ENCODE measurements at regions not wholly inside any gene's neighbourhood (a gene's known extent, or its start where the extent isn't known, plus 50 kb on each side); places are given as distances from the start of the nearest gene placed in this dataset.

- no peak overlapping the region for H3K27ac ChIP-seq (ENCODE audit: low read length)
- no peaks in the 10 kb centered on the region for H3K4me1 ChIP-seq (ENCODE audit: control insufficient read depth in 1 of 2, insufficient read depth in 2 of 2, low read length in 2 of 2)
- peaks cover 10 to 16% of the 10 kb centered on the region in 2 donors for H3K9me3 ChIP-seq (ENCODE audit: control insufficient read depth in 1 of 2, low read length in 2 of 2)
- no peaks in the 10 kb centered on the region for H3K27me3 ChIP-seq (ENCODE audit: low read depth, low read length)
- no peaks in the 10 kb centered on the region for H3K36me3 ChIP-seq (ENCODE audit: control insufficient read depth in 1 of 2, insufficient read depth in 2 of 2, low read length in 2 of 2)
- no peak overlapping the region for H3K4me3 ChIP-seq (ENCODE audit: low read depth in 1 of 2, low read length in 2 of 2)
Measured at GRCh38 chr5:110077147-110077546, 387.4 kb downstream of the MAN2A1 start.

GRCh38 chr5:110082194-110082593 lies 392.5 kb downstream of the MAN2A1 start:
- H3K4me1 ChIP-seq (ENCODE audit: control insufficient read depth in 1 of 2, insufficient read depth in 2 of 2, low read length in 2 of 2), result no peaks in the 10 kb centered on the region
- H3K4me3 ChIP-seq (ENCODE audit: low read depth in 1 of 2, low read length in 2 of 2), result no peak overlapping the region

GRCh38 chr5:110082863-110083262 lies 393.1 kb downstream of the MAN2A1 start:
- no peaks in the 10 kb centered on the region for H3K4me1 ChIP-seq (ENCODE audit: control insufficient read depth in 1 of 2, insufficient read depth in 2 of 2, low read length in 2 of 2)
- no peak overlapping the region for H3K4me3 ChIP-seq (ENCODE audit: low read depth in 1 of 2, low read length in 2 of 2)
- H3K27ac ChIP-seq (ENCODE audit: low read length), result no peak overlapping the region
- no peaks in the 10 kb centered on the region for H3K36me3 ChIP-seq (ENCODE audit: control insufficient read depth in 1 of 2, insufficient read depth in 2 of 2, low read length in 2 of 2)
- H3K9me3 ChIP-seq (ENCODE audit: control insufficient read depth in 1 of 2, low read length in 2 of 2), result no peaks in the 10 kb centered on the region
- no peaks in the 10 kb centered on the region for H3K27me3 ChIP-seq (ENCODE audit: low read depth, low read length)

More at GRCh38 chr5:110082194-110082593, 392.5 kb downstream of the MAN2A1 start:
- Histone ChIP-seq H3K9me3 (ENCODE audit: control insufficient read depth in 1 of 2, low read length in 2 of 2) (no peaks in the 10 kb centered on the region), H3K27ac (ENCODE audit: low read length) (no peak overlapping the region), H3K36me3 (ENCODE audit: control insufficient read depth in 1 of 2, insufficient read depth in 2 of 2, low read length in 2 of 2) (no peaks in the 10 kb centered on the region), H3K27me3 (ENCODE audit: low read depth, low read length) (no peaks in the 10 kb centered on the region)

GRCh38 chr5:110085826-110086225 lies 396.1 kb downstream of the MAN2A1 start:
- H3K4me3 ChIP-seq (ENCODE audit: low read depth in 1 of 2, low read length in 2 of 2), result no peak overlapping the region
- H3K27ac ChIP-seq (ENCODE audit: low read length), result no peak overlapping the region
- H3K27me3 ChIP-seq (ENCODE audit: low read depth, low read length), result no peaks in the 10 kb centered on the region
- no peaks in the 10 kb centered on the region for H3K4me1 ChIP-seq (ENCODE audit: control insufficient read depth in 1 of 2, insufficient read depth in 2 of 2, low read length in 2 of 2)
- no peaks in the 10 kb centered on the region for H3K9me3 ChIP-seq (ENCODE audit: control insufficient read depth in 1 of 2, low read length in 2 of 2)
- H3K36me3 ChIP-seq (ENCODE audit: control insufficient read depth in 1 of 2, insufficient read depth in 2 of 2, low read length in 2 of 2), result no peaks in the 10 kb centered on the region

GRCh38 chr5:110086658-110087388 lies 397.1 kb downstream of the MAN2A1 start:
- Histone ChIP-seq H3K9me3 (ENCODE audit: control insufficient read depth in 1 of 2, low read length in 2 of 2) (no peaks in the 10 kb centered on the region), H3K27me3 (ENCODE audit: low read depth, low read length) (no peaks in the 10 kb centered on the region), H3K4me3 (ENCODE audit: low read depth in 1 of 2, low read length in 2 of 2) (no peak overlapping the region), H3K4me1 (ENCODE audit: control insufficient read depth in 1 of 2, insufficient read depth in 2 of 2, low read length in 2 of 2) (no peaks in the 10 kb centered on the region), H3K36me3 (ENCODE audit: control insufficient read depth in 1 of 2, insufficient read depth in 2 of 2, low read length in 2 of 2) (no peaks in the 10 kb centered on the region), H3K27ac (ENCODE audit: low read length) (no peak overlapping the region)

- no peaks in the 10 kb centered on the region for H3K9me3 ChIP-seq (ENCODE audit: control insufficient read depth in 1 of 2, low read length in 2 of 2)
- no peak overlapping the region for H3K4me3 ChIP-seq (ENCODE audit: low read depth in 1 of 2, low read length in 2 of 2)
- H3K4me1 ChIP-seq (ENCODE audit: control insufficient read depth in 1 of 2, insufficient read depth in 2 of 2, low read length in 2 of 2), result no peaks in the 10 kb centered on the region
- H3K27me3 ChIP-seq (ENCODE audit: low read depth, low read length), result no peaks in the 10 kb centered on the region
- no peak overlapping the region for H3K27ac ChIP-seq (ENCODE audit: low read length)
- no peaks in the 10 kb centered on the region for H3K36me3 ChIP-seq (ENCODE audit: control insufficient read depth in 1 of 2, insufficient read depth in 2 of 2, low read length in 2 of 2)
Measured at GRCh38 chr5:110087829-110088228, 398.1 kb downstream of the MAN2A1 start.

- Histone ChIP-seq H3K27me3 (ENCODE audit: low read depth, low read length) (no peaks in the 10 kb centered on the region), H3K27ac (ENCODE audit: low read length) (no peak overlapping the region), H3K4me1 (ENCODE audit: control insufficient read depth in 1 of 2, insufficient read depth in 2 of 2, low read length in 2 of 2) (no peaks in the 10 kb centered on the region), H3K4me3 (ENCODE audit: low read depth in 1 of 2, low read length in 2 of 2) (no peak overlapping the region), H3K36me3 (ENCODE audit: control insufficient read depth in 1 of 2, insufficient read depth in 2 of 2, low read length in 2 of 2) (no peaks in the 10 kb centered on the region), H3K9me3 (ENCODE audit: control insufficient read depth in 1 of 2, low read length in 2 of 2) (no peaks in the 10 kb centered on the region)
Measured at GRCh38 chr5:110088676-110089436, 399.1 kb downstream of the MAN2A1 start.

GRCh38 chr5:110092955-110093785 lies 403.4 kb downstream of the MAN2A1 start:
- H3K4me1 ChIP-seq (ENCODE audit: control insufficient read depth in 1 of 2, insufficient read depth in 2 of 2, low read length in 2 of 2), result no peaks in the 10 kb centered on the region
- H3K27ac ChIP-seq (ENCODE audit: low read length), result no peak overlapping the region
- H3K9me3 ChIP-seq (ENCODE audit: control insufficient read depth in 1 of 2, low read length in 2 of 2), result no peaks in the 10 kb centered on the region
- no peaks in the 10 kb centered on the region for H3K27me3 ChIP-seq (ENCODE audit: low read depth, low read length)
- H3K4me3 ChIP-seq (ENCODE audit: low read depth in 1 of 2, low read length in 2 of 2), result no peak overlapping the region
- H3K36me3 ChIP-seq (ENCODE audit: control insufficient read depth in 1 of 2, insufficient read depth in 2 of 2, low read length in 2 of 2), result no peaks in the 10 kb centered on the region

GRCh38 chr5:110094109-110094508 lies 404.4 kb downstream of the MAN2A1 start:
- H3K27me3 ChIP-seq (ENCODE audit: low read depth, low read length), result no peaks in the 10 kb centered on the region
- no peak overlapping the region for H3K4me3 ChIP-seq (ENCODE audit: low read depth in 1 of 2, low read length in 2 of 2)
- no peaks in the 10 kb centered on the region for H3K9me3 ChIP-seq (ENCODE audit: control insufficient read depth in 1 of 2, low read length in 2 of 2)
- H3K4me1 ChIP-seq (ENCODE audit: control insufficient read depth in 1 of 2, insufficient read depth in 2 of 2, low read length in 2 of 2), result no peaks in the 10 kb centered on the region
- no peaks in the 10 kb centered on the region for H3K36me3 ChIP-seq (ENCODE audit: control insufficient read depth in 1 of 2, insufficient read depth in 2 of 2, low read length in 2 of 2)
- H3K27ac ChIP-seq (ENCODE audit: low read length), result no peak overlapping the region

GRCh38 chr5:110094548-110094947 lies 404.8 kb downstream of the MAN2A1 start:
- no peaks in the 10 kb centered on the region for H3K9me3 ChIP-seq (ENCODE audit: control insufficient read depth in 1 of 2, low read length in 2 of 2)
- H3K4me1 ChIP-seq (ENCODE audit: control insufficient read depth in 1 of 2, insufficient read depth in 2 of 2, low read length in 2 of 2), result no peaks in the 10 kb centered on the region
- no peaks in the 10 kb centered on the region for H3K27me3 ChIP-seq (ENCODE audit: low read depth, low read length)
- H3K4me3 ChIP-seq (ENCODE audit: low read depth in 1 of 2, low read length in 2 of 2), result no peak overlapping the region
- H3K27ac ChIP-seq (ENCODE audit: low read length), result no peak overlapping the region
- no peaks in the 10 kb centered on the region for H3K36me3 ChIP-seq (ENCODE audit: control insufficient read depth in 1 of 2, insufficient read depth in 2 of 2, low read length in 2 of 2)

GRCh38 chr5:110096419-110096818 lies 406.7 kb downstream of the MAN2A1 start:
- H3K27ac ChIP-seq (ENCODE audit: low read length), result no peak overlapping the region
- H3K27me3 ChIP-seq (ENCODE audit: low read depth, low read length), result no peaks in the 10 kb centered on the region
- H3K36me3 ChIP-seq (ENCODE audit: control insufficient read depth in 1 of 2, insufficient read depth in 2 of 2, low read length in 2 of 2), result no peaks in the 10 kb centered on the region
- H3K4me3 ChIP-seq (ENCODE audit: low read depth in 1 of 2, low read length in 2 of 2), result no peak overlapping the region
- no peaks in the 10 kb centered on the region for H3K4me1 ChIP-seq (ENCODE audit: control insufficient read depth in 1 of 2, insufficient read depth in 2 of 2, low read length in 2 of 2)
- H3K9me3 ChIP-seq (ENCODE audit: control insufficient read depth in 1 of 2, low read length in 2 of 2), result no peaks in the 10 kb centered on the region

Data from muscle layer of duodenum (tissue), 2 donors.